ENCODE measurements at regions not wholly inside any gene's neighbourhood (a gene's known extent, or its start where the extent isn't known, plus 50 kb on each side); places are given as distances from the start of the nearest gene placed in this dataset.

DNA sequence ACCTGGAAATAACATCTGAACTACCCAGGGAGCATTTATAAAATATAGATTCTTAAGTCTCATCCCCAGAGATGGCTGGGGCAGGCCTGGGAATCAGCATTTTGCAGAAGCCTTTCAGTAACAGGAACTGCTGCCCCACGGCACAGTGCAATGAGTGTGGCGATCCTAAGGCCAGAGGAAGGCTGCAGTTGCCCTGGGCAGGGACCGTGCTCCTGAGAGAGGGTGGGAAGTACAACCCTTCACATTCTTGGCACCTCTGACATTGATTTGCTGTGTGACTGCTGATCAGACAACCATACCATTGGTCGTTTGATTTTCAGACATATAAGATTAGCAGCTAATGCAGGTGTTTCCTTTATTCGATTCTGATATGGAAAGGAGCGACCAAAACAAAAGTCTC is 233.6 kb downstream of the STIM2 start:
- no peaks in the 10 kb centered on the region for H3K36me3 ChIP-seq (ENCODE audit: control insufficient read depth, insufficient read depth, low read length)
- H3K27ac ChIP-seq (ENCODE audit: insufficient read depth, low read depth, low read length, poor library complexity, severe bottlenecking) = no peak overlapping the region
- H3K4me3 ChIP-seq (ENCODE audit: insufficient read depth, low read depth, low read length) = no peak overlapping the region
- WGBS, 2 experiments = 93 to 98% methylated on average over 6 of the region's 6 CpGs
- H3K9me3 ChIP-seq (ENCODE audit: control insufficient read depth, low read length) = no peaks in the 10 kb centered on the region
- H3K27me3 ChIP-seq (ENCODE audit: control insufficient read depth, insufficient read depth, low read length, poor library complexity, severe bottlenecking) = no peaks in the 10 kb centered on the region
- peaks cover 12% of the 10 kb centered on the region for H3K4me1 ChIP-seq (ENCODE audit: control insufficient read depth, insufficient read depth, low read length)

DNA sequence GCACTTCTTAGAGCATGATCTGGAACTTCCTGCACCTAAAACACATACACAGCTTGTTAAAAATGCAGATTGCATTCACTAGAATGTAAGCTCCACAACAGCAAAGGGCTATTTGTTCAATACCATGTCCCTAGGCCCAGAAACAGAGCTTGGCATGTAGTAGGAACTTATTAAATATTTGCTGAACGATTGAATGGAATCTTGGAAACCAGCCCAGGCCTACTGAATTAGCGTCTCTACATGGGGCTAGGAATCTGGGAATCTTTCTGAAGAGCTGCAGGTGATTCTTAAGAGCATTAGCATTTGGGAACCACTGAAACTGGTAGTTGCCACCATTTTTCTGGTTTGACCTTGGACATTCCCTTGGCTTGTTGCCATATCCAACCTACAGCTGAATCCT is 234.1 kb downstream of the STIM2 start:
- no peaks in the 10 kb centered on the region for H3K27me3 ChIP-seq (ENCODE audit: control insufficient read depth, insufficient read depth, low read length, poor library complexity, severe bottlenecking)
- H3K4me3 ChIP-seq (ENCODE audit: insufficient read depth, low read depth, low read length) = no peak overlapping the region
- H3K4me1 ChIP-seq (ENCODE audit: control insufficient read depth, insufficient read depth, low read length) = peaks cover 12% of the 10 kb centered on the region
- 83 to 91% methylated on average over 2 of the region's 2 CpGs for WGBS, 2 experiments
- no peaks in the 10 kb centered on the region for H3K36me3 ChIP-seq (ENCODE audit: control insufficient read depth, insufficient read depth, low read length)
- H3K9me3 ChIP-seq (ENCODE audit: control insufficient read depth, low read length) = no peaks in the 10 kb centered on the region
- no peak overlapping the region for H3K27ac ChIP-seq (ENCODE audit: insufficient read depth, low read depth, low read length, poor library complexity, severe bottlenecking)

DNA sequence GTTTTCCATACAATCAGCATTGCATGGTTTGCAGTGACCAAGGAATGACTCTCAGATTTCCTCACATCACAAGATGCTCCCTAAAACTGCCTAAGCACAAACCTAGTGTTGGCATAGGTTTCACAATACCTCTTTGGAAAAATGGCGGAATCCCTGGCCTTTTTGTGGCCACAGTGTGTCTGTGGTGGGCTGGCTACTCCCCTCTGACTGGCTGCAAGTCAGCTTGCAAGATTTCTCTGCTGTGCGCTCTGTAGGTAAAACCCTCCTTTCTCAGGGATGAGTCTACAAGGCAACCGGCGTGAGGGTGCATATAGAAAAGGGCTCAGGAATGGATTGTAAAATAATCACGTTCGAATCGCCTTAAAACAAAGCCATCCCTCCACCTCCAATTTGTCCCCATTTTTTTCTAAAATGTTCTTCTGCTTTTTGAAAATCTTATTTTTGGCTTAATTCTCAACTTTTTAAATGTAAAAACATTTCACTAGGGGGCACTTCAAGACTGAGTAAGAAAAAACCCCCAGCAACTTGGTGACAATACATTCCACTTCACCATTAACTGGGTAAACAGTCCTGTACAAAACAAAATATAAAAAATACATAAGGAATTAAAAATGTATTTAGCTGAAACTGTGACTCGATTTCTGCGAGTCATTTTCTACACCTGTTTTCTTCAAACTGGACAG is 235.6 kb downstream of the STIM2 start:
- no peak overlapping the region for H3K4me3 ChIP-seq (ENCODE audit: insufficient read depth, low read depth, low read length)
- H3K27ac ChIP-seq (ENCODE audit: insufficient read depth, low read depth, low read length, poor library complexity, severe bottlenecking) = no peak overlapping the region
- H3K27me3 ChIP-seq (ENCODE audit: control insufficient read depth, insufficient read depth, low read length, poor library complexity, severe bottlenecking) = no peaks in the 10 kb centered on the region
- WGBS, 2 experiments = 58 to 59% methylated on average over 4 to 9 of the region's 9 CpGs
- H3K4me1 ChIP-seq (ENCODE audit: control insufficient read depth, insufficient read depth, low read length) = no peaks in the 10 kb centered on the region
- H3K9me3 ChIP-seq (ENCODE audit: control insufficient read depth, low read length) = no peaks in the 10 kb centered on the region
- H3K36me3 ChIP-seq (ENCODE audit: control insufficient read depth, insufficient read depth, low read length) = no peaks in the 10 kb centered on the region

DNA sequence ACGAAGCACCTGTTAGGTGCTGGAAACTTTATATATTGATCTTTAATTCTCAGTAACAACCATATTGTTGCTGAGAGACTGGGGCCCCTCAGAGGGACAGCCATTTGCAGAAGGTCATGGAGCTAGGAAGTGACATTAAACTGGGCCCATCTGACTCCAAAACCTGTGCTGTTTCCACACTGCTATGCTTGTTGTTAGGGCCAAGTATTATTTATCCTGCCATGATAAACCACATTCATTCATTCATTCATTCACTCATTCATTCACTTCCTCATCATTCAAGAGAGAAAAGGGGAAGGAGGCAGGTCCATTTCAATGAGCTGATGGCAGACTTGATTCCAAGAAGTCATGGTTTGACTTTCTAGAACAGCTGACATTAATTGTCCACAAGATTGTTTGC is 237.4 kb downstream of the STIM2 start:
- 100% methylated on average over 1 of the region's 1 CpG for WGBS, 2 experiments
- Histone ChIP-seq H3K36me3 (ENCODE audit: control insufficient read depth, insufficient read depth, low read length) (no peaks in the 10 kb centered on the region), H3K4me3 (ENCODE audit: insufficient read depth, low read depth, low read length) (no peak overlapping the region), H3K27ac (ENCODE audit: insufficient read depth, low read depth, low read length, poor library complexity, severe bottlenecking) (no peak overlapping the region), H3K27me3 (ENCODE audit: control insufficient read depth, insufficient read depth, low read length, poor library complexity, severe bottlenecking) (no peaks in the 10 kb centered on the region), H3K9me3 (ENCODE audit: control insufficient read depth, low read length) (no peaks in the 10 kb centered on the region), H3K4me1 (ENCODE audit: control insufficient read depth, insufficient read depth, low read length) (no peaks in the 10 kb centered on the region)

DNA sequence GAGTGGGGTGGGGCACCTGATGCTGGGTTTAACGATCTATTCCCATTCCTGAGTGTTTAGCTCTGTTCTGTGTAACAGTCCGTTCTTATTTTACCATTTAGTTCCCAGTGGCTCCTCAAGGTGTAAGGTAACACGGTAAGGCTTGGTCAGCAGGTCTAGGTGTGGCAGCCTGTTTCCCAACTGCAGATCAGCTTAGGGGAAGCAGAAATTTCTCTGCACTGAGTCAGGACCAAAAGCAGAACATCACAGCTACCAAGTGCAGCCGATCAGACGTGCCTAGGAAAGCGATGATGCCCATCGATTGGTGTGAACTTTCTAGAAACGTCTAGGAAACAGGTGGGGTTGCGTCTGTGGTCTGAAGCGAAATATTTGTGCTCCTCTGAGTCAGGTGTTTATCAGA is 240.1 kb downstream of the STIM2 start:
- H3K36me3 ChIP-seq (ENCODE audit: control insufficient read depth, insufficient read depth, low read length) = no peaks in the 10 kb centered on the region
- WGBS, 2 experiments = 90 to 94% methylated on average over 10 of the region's 10 CpGs
- H3K9me3 ChIP-seq (ENCODE audit: control insufficient read depth, low read length) = no peaks in the 10 kb centered on the region
- no peaks in the 10 kb centered on the region for H3K4me1 ChIP-seq (ENCODE audit: control insufficient read depth, insufficient read depth, low read length)
- H3K27ac ChIP-seq (ENCODE audit: insufficient read depth, low read depth, low read length, poor library complexity, severe bottlenecking) = no peak overlapping the region
- H3K27me3 ChIP-seq (ENCODE audit: control insufficient read depth, insufficient read depth, low read length, poor library complexity, severe bottlenecking) = no peaks in the 10 kb centered on the region
- no peak overlapping the region for H3K4me3 ChIP-seq (ENCODE audit: insufficient read depth, low read depth, low read length)

DNA sequence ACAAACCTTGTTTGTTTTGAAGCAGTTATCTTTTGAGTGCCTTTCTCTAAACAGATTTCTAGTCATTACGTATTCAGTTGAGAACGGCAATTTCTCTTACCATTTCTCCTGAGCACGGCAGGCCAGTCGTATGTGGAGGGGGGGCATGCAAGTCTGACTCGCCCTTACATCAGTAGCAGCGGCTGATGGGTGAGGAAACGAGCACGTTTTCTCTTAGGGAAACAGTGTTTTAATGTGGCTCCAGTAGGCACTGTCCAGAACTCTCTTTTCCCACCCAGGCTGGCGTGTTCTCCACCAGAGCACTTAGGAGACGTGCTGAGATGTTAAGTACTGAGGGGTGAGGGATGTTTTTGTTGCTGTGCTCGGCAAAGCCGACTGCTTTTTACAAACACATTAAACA is 240.5 kb downstream of the STIM2 start:
- H3K27ac ChIP-seq (ENCODE audit: insufficient read depth, low read depth, low read length, poor library complexity, severe bottlenecking) = no peak overlapping the region
- H3K36me3 ChIP-seq (ENCODE audit: control insufficient read depth, insufficient read depth, low read length) = no peaks in the 10 kb centered on the region
- no peaks in the 10 kb centered on the region for H3K9me3 ChIP-seq (ENCODE audit: control insufficient read depth, low read length)
- WGBS, 2 experiments = 86 to 87% methylated on average over 8 to 10 of the region's 12 CpGs
- no peaks in the 10 kb centered on the region for H3K4me1 ChIP-seq (ENCODE audit: control insufficient read depth, insufficient read depth, low read length)
- H3K27me3 ChIP-seq (ENCODE audit: control insufficient read depth, insufficient read depth, low read length, poor library complexity, severe bottlenecking) = no peaks in the 10 kb centered on the region
- no peak overlapping the region for H3K4me3 ChIP-seq (ENCODE audit: insufficient read depth, low read depth, low read length)

DNA sequence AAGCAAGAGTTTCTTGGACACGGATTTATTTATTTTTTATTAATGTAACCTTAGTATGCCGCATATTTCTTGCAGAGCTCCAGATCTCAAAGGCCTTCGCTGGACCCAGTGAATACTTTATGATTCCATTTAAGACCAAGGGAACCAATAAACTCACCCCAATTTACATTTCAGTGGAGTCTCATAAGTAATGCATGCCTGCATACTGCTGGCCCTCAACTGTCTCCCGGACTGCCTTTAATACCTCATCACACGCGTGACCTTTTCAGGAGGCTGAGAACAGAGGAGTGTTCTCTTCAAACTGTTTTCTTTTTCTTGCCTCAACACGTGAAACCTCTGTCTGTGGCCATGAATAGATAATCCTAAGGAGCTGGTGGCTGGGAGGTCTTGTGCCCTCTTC is 240.9 kb downstream of the STIM2 start:
- WGBS, 2 experiments = 84 to 93% methylated on average over 7 of the region's 7 CpGs
- H3K36me3 ChIP-seq (ENCODE audit: control insufficient read depth, insufficient read depth, low read length) = no peaks in the 10 kb centered on the region
- no peak overlapping the region for H3K4me3 ChIP-seq (ENCODE audit: insufficient read depth, low read depth, low read length)
- H3K27me3 ChIP-seq (ENCODE audit: control insufficient read depth, insufficient read depth, low read length, poor library complexity, severe bottlenecking) = no peaks in the 10 kb centered on the region
- H3K27ac ChIP-seq (ENCODE audit: insufficient read depth, low read depth, low read length, poor library complexity, severe bottlenecking) = no peak overlapping the region
- no peaks in the 10 kb centered on the region for H3K9me3 ChIP-seq (ENCODE audit: control insufficient read depth, low read length)
- no peaks in the 10 kb centered on the region for H3K4me1 ChIP-seq (ENCODE audit: control insufficient read depth, insufficient read depth, low read length)

DNA sequence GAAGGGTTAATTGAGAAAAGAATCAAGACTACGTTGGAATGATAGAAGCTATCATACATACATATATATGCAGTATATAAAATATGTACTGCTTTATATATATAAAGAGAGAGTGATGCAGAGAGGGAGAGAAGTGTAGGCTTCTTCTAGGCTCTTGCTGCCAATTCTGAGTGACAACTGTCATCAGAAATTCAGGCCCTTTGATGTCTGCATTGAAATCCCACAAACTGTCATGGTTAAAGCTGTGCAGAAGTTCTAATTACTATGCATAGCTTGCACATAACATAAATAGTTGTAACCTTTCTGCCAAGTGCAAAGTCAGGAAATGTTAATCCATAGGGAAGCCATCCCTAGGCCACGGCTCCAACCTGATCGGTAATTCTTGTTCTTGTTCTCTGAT is 251.0 kb downstream of the STIM2 start:
- Histone ChIP-seq H3K27ac (ENCODE audit: insufficient read depth, low read depth, low read length, poor library complexity, severe bottlenecking) (no peak overlapping the region), H3K36me3 (ENCODE audit: control insufficient read depth, insufficient read depth, low read length) (no peaks in the 10 kb centered on the region), H3K9me3 (ENCODE audit: control insufficient read depth, low read length) (no peaks in the 10 kb centered on the region), H3K4me3 (ENCODE audit: insufficient read depth, low read depth, low read length) (no peak overlapping the region), H3K4me1 (ENCODE audit: control insufficient read depth, insufficient read depth, low read length) (peaks cover 17% of the 10 kb centered on the region), H3K27me3 (ENCODE audit: control insufficient read depth, insufficient read depth, low read length, poor library complexity, severe bottlenecking) (no peaks in the 10 kb centered on the region)
- WGBS, 2 experiments = 100% methylated on average over 2 of the region's 3 CpGs

DNA sequence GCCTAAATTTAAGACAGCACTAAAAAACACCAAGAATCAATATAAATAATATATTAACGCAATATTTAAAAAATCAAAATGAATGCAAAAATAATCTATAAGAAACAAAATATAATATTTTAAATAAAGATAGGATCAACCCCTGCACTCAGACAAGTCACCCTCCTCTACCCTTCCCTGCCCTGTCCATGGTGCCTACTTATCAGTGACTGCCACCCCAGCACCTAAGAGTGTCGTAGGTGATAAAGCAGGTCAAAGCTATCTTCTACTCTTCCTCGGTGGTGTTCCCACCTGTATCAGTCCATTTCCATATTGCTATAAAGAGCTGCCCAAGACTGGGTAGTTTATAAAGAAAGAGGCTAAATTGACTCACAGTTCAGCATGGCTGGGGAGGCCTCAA is 251.9 kb downstream of the STIM2 start:
- no peaks in the 10 kb centered on the region for H3K27me3 ChIP-seq (ENCODE audit: control insufficient read depth, insufficient read depth, low read length, poor library complexity, severe bottlenecking)
- no peak overlapping the region for H3K4me3 ChIP-seq (ENCODE audit: insufficient read depth, low read depth, low read length)
- peaks cover 17% of the 10 kb centered on the region for H3K4me1 ChIP-seq (ENCODE audit: control insufficient read depth, insufficient read depth, low read length)
- no peaks in the 10 kb centered on the region for H3K36me3 ChIP-seq (ENCODE audit: control insufficient read depth, insufficient read depth, low read length)
- no peak overlapping the region for H3K27ac ChIP-seq (ENCODE audit: insufficient read depth, low read depth, low read length, poor library complexity, severe bottlenecking)
- no peaks in the 10 kb centered on the region for H3K9me3 ChIP-seq (ENCODE audit: control insufficient read depth, low read length)
- WGBS, 2 experiments = 96 to 97% methylated on average over 2 of the region's 3 CpGs

DNA sequence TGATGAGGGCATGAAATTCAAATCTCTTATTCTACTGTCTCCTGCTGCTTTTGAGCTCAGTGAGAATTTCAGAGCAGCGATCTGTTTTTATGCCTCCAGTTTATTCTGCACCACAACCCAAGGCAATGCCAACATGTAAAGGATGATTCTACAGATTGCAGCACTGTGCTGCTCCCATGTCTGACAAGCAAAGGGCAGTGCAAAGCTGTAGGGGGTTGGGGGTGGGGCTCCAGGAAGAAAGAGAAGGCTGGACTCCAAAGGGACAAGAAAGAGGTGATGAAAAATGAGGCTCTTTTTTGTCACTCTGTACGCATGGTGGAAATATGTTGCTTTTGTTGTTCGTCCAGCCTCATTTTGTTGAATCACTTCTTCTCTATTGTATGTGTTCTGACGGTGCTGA is 254.6 kb downstream of the STIM2 start:
- Histone ChIP-seq H3K4me1 (ENCODE audit: control insufficient read depth, insufficient read depth, low read length) (peaks cover 7% of the 10 kb centered on the region), H3K27me3 (ENCODE audit: control insufficient read depth, insufficient read depth, low read length, poor library complexity, severe bottlenecking) (no peaks in the 10 kb centered on the region), H3K4me3 (ENCODE audit: insufficient read depth, low read depth, low read length) (no peak overlapping the region), H3K36me3 (ENCODE audit: control insufficient read depth, insufficient read depth, low read length) (no peaks in the 10 kb centered on the region), H3K9me3 (ENCODE audit: control insufficient read depth, low read length) (no peaks in the 10 kb centered on the region), H3K27ac (ENCODE audit: insufficient read depth, low read depth, low read length, poor library complexity, severe bottlenecking) (no peak overlapping the region)
- WGBS, 2 experiments = 75% methylated on average over 4 of the region's 4 CpGs

DNA sequence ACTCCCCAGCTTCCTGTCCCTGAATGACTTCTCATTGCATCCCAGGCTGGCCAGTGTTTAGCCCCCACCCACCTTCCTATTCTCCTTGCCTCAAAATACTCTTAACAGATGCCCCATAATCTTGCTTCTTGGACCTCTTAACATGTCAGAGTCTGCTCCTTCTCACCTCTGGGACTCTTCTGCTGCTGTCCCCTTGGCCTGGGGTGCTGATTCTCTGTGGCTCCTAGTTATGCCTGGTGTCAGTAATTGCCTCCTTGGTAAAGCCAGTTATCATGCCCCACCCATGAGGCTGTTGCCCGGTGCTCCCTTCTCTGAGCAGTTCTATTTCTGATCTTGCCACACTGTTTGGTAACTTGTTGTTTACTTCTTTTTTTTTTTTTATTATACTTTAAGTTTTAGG is 256.8 kb downstream of the STIM2 start:
- Histone ChIP-seq H3K9me3 (ENCODE audit: control insufficient read depth, low read length) (no peaks in the 10 kb centered on the region), H3K36me3 (ENCODE audit: control insufficient read depth, insufficient read depth, low read length) (no peaks in the 10 kb centered on the region), H3K27ac (ENCODE audit: insufficient read depth, low read depth, low read length, poor library complexity, severe bottlenecking) (no peak overlapping the region), H3K4me3 (ENCODE audit: insufficient read depth, low read depth, low read length) (no peak overlapping the region), H3K27me3 (ENCODE audit: control insufficient read depth, insufficient read depth, low read length, poor library complexity, severe bottlenecking) (no peaks in the 10 kb centered on the region), H3K4me1 (ENCODE audit: control insufficient read depth, insufficient read depth, low read length) (peaks cover 20% of the 10 kb centered on the region)
- WGBS, 2 experiments = 91 to 100% methylated on average over 1 of the region's 1 CpG

Measured in ectodermal cell (in vitro differentiated cells).